ENCODE measurements at regions not wholly inside any gene's neighbourhood (a gene's known extent, or its start where the extent isn't known, plus 50 kb on each side); places are given as distances from the start of the nearest gene placed in this dataset.

DNA sequence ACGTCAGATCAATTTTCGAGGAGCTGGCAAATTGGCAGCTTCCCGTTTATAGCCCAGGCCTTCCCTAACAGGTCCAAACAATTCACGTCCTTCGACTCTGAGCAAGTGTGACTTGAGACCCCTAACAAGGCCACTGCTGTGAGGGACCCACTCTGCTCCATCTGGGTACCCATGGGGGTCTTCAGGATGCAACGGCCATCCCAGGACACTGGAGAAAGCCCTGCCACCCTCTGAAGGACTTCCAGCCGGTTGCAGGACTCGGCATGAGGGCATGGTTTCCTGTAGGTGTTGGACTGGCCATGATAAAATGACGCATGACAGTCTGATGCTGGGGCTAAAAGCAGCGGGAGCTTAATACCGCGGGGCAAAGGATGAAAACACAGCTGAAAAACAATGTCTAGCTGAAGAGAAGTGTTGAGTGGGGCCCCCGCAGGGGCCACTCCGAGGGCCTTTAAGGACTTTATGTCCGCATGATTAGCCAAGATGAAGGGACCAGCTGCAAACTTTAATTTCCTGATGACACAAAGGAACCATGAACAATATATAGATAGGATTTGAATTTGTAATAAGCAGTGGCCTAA lies 113.3 kb upstream of the ZNF521 start:
- TF ChIP-seq, protein P1, sequence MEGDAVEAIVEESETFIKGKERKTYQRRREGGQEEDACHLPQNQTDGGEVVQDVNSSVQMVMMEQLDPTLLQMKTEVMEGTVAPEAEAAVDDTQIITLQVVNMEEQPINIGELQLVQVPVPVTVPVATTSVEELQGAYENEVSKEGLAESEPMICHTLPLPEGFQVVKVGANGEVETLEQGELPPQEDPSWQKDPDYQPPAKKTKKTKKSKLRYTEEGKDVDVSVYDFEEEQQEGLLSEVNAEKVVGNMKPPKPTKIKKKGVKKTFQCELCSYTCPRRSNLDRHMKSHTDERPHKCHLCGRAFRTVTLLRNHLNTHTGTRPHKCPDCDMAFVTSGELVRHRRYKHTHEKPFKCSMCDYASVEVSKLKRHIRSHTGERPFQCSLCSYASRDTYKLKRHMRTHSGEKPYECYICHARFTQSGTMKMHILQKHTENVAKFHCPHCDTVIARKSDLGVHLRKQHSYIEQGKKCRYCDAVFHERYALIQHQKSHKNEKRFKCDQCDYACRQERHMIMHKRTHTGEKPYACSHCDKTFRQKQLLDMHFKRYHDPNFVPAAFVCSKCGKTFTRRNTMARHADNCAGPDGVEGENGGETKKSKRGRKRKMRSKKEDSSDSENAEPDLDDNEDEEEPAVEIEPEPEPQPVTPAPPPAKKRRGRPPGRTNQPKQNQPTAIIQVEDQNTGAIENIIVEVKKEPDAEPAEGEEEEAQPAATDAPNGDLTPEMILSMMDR (IDR thresholded peaks at IDR 0.05): no peak
- TF ChIP-seq CHD4 (IDR thresholded peaks at IDR 0.05; ENCODE audit: borderline replicate concordance): no peak
- no peak for TF ChIP-seq POLR2A (IDR thresholded peaks at IDR 0.05; ENCODE audit: low read length)

All from A549 (cell line).